LNCaP clone FGC (cell line): ENCODE measurements at regions not wholly inside any gene's neighbourhood (a gene's known extent, or its start where the extent isn't known, plus 50 kb on each side); places are given as distances from the start of the nearest gene placed in this dataset.

Experiments used
- DNase-seq: peaks from one replicate; pipeline ENCODE4 v3.0.0-alpha.2; 2011; ENCODE audit warnings: low read depth
- H3K4me3 ChIP-seq: 2 replicates; pipeline ENCODE4 v1.5.1; 2011; ENCODE audit warnings: mild to moderate bottlenecking, low read depth, low read length, control low read depth
- TF ChIP-seq, protein P1 (sequence below): IDR thresholded peaks from 2 replicates; pipeline ENCODE4 v1.5.1; 2012; ENCODE audit warnings: mild to moderate bottlenecking; ENCODE audit not compliant: control insufficient read depth, insufficient read depth; ENCODE audit errors: extremely low read depth

- TF ChIP-seq, protein P1, sequence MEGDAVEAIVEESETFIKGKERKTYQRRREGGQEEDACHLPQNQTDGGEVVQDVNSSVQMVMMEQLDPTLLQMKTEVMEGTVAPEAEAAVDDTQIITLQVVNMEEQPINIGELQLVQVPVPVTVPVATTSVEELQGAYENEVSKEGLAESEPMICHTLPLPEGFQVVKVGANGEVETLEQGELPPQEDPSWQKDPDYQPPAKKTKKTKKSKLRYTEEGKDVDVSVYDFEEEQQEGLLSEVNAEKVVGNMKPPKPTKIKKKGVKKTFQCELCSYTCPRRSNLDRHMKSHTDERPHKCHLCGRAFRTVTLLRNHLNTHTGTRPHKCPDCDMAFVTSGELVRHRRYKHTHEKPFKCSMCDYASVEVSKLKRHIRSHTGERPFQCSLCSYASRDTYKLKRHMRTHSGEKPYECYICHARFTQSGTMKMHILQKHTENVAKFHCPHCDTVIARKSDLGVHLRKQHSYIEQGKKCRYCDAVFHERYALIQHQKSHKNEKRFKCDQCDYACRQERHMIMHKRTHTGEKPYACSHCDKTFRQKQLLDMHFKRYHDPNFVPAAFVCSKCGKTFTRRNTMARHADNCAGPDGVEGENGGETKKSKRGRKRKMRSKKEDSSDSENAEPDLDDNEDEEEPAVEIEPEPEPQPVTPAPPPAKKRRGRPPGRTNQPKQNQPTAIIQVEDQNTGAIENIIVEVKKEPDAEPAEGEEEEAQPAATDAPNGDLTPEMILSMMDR = no peak
- H3K4me3 ChIP-seq = no peak overlapping the region
- DNase-seq = no peak
Observed at GRCh38 chr18:26794230-26795101, 71.0 kb downstream of the AQP4 start.

- H3K4me3 ChIP-seq = no peak overlapping the region
- TF ChIP-seq, protein P1 = no peak
- no peak for DNase-seq
Observed at GRCh38 chr18:26792661-26793060, 72.8 kb downstream of the AQP4 start.

DNA sequence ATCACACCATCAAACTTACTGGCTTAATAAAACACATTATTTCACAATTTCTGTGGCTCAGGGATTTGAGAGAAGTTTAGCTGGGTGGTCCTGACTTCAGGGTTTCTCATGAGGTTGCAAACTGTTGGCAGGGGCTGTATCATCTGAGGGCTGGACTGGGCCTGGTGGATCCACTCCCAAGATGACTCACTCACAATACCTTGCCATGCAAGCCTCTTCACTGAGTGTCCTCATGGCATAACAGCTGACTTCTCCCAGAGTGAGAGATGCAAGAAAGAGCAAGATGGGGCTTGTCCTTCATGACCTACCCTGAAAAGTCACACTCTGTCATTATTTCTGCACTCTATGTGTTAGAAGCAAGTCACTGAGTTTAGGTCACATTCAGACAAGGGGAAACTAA lies 73.8 kb downstream of the AQP4 start:
- no peak overlapping the region for H3K4me3 ChIP-seq

GRCh38 chr18:26784599-26784998 lies 80.9 kb downstream of the AQP4 start:
- H3K4me3 ChIP-seq = no peak overlapping the region
- TF ChIP-seq, protein P1 = no peak
- no peak for DNase-seq

More for the DNA sequence above, 73.8 kb downstream of the AQP4 start:
- TF ChIP-seq, protein P1 = no peak
- no peak for DNase-seq

GRCh38 chr18:26783170-26783569 lies 82.3 kb downstream of the AQP4 start:
- TF ChIP-seq, protein P1 = no peak
- no peak overlapping the region for H3K4me3 ChIP-seq
- no peak for DNase-seq

DNA sequence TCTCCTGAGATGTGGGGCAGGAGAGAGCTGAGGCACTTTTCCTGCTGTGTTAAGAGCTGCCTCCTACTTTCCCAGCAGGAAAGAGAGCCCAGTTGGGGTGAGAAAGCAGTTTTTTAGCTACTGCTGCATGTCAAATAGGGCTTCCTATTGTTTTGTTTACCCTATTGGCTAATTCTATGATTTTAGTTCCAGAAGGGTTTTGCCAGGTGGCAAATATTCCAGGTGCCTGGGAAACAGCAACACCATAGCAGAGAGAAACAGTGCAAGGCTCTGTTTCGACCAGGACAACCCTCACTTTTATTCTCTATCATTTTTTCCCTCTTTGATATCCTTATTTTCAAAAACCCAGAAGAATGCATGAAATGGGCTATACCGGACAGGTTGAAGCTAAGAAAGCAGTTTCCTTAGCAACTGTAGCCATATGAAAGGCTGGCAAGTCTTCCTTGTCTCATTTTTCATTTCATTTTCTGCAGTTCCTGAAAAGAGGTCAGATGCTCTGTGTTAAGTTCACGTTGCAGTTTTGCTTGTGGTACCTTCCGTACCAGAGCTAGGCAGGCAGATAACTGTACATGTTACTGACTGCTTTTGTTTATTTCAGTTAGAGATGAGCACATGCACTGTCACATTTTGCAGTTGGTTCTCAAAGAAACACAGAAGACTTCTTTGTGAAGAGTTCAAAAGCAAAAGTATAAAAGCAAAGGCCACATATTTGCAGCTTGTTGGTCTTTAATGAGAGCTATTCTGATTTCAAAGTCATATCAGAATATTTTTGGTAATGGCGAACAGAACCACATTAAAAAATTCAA lies 84.8 kb downstream of the AQP4 start:
- TF ChIP-seq, protein P1 = no peak
- no peak for DNase-seq

GRCh38 chr18:26778054-26778393 lies 87.5 kb downstream of the AQP4 start:
- DNase-seq = no peak
- no peak overlapping the region for H3K4me3 ChIP-seq
- TF ChIP-seq, protein P1 = no peak

More for the DNA sequence above, 84.8 kb downstream of the AQP4 start:
- no peak overlapping the region for H3K4me3 ChIP-seq
